Activated CD8-positive, alpha-beta memory T cell treated with anti-CD3 and anti-CD28 coated beads for 1 hour (primary cell): ENCODE measurements at regions not wholly inside any gene's neighbourhood (a gene's known extent, or its start where the extent isn't known, plus 50 kb on each side); places are given as distances from the start of the nearest gene placed in this dataset.

Experiments used
- DNase-seq, 2 donors: peaks; one replicate each; pipeline ENCODE4 v3.0.0-alpha.2; 2020; ENCODE audit warnings: low read depth in 1 of 2; ENCODE audit errors: extremely low read depth in 1 of 2

DNA sequence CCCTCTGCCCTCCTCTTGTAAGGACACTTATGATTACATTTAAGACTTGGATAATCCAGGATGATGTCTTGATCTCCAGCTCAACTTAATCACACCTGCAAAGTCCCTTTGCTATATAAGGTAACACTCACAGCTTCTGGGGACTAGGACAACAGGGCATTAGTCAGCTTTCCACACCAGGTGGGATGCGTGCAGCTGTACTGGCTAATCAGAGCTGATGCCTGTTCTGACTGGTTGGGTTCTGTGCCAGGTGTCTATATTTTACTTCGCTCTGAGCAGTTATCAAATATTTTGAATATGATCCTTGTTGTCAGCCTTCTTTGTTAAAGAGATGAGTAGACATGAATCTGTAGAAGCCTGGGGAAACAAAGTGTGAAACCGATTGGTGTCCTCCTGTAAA lies 115.5 kb upstream of the ATP8B1 start:
- DNase-seq: no peak

DNA sequence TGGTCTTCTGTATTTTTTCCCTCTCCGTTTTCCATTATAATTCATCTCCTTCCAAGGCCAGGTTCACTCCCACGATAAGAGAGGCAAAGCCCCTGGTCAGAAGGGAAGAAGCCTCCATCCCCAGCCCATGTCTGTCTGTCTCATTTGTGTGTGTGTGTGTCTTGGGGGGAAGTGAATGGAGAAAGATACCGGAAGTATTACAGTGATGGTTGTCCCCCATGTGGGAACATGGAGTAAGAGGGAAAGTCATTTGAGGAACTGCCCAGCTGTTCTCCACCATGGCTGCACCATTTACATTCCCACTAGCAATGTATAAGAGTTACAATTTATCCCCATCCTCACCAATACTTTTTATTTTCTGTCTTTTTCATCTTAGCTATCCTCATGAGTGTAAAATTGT lies 113.6 kb upstream of the ATP8B1 start:
- no peak for DNase-seq

DNA sequence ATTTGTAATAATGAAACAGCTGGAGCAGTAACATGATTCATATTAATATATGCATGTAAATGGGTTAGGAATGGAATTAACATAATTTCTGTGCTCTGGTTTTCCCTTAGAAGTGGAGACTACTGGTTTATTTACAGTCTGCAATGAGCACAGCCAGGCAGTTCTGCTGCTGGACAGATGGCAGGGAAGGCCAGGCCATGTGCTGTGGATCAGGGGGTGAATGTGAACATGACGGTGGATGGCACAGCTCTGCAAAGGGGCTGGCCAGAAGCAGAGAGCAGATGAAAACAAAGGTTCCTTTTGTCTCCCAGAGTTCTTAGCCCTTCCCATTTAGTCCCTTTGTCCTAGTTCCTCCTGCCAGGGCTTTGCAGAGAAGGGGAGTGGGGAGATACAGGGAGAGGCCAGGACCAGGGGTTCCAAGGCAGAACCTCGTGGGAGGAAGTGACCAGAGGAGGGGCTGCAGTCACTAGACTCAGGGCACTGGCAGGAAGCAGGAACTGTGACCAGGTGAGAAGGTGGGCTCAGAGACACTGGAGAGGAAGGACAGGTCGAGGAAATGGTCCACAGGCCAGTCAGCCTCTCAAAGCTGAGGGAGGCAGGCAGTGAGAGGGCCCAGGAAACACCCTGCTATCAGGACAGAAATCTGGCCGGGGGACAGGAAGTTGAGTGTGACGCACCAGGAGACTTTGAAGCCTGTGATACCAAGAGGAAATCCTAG lies 112.9 kb upstream of the ATP8B1 start:
- DNase-seq: no peak

DNA sequence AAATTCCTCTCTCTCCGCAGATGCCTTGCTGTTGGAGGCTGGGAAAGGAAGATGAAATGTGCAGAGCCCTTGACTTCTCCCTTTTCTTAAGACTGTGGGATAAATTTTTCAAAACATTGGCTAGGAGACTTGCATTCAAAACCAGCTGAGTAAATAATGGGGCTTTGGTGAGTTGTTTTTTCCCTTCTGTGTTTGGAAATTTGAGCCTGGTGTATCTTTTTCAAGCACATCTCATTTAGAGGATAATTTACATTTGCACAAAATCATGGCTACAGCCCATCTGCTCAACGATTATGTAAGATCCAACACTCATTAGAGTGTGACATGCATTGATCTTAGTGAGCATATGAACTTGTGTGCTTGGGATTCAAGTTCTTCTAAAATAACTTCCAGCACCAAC lies 112.1 kb upstream of the ATP8B1 start:
- DNase-seq: no peak

DNA sequence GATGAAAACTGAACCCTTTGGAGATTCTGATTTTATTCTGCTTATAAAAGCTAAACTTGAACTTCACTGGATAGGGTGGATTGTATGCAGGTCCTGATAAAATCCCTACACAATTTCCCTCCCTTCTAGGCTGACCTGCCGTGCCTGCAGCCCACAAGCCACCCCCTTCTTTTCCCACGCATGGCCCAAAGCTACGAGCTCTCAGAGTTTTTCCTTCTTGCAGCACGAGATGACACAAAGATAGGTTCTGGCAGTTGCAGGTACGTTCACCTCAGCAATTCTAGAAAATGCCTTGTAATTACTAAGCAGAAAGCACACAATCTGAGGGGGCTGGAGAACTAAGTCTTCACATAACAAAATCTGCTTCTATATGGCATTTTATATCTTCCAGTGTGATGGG lies 110.6 kb upstream of the ATP8B1 start:
- DNase-seq: no peak

DNA sequence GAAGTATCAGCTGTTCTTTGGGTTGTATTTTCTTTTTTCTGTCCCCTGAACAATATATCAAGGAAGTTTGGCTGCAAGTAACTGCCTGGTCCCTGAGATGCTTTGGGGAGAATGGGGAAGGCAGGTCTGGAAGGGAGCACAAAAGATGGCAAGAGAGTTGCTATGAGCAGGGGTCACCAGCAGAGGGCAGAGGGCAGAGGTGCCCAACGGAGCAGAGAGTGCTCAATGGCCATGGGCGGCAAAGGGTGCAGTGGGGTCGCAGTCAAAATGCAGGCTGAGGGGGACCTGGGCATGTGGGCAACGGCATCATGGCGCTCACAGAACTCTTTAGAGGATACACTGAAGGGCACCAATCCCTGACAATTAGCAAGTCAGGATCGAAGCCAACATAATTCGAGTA lies 107.7 kb upstream of the ATP8B1 start:
- no peak for DNase-seq

DNA sequence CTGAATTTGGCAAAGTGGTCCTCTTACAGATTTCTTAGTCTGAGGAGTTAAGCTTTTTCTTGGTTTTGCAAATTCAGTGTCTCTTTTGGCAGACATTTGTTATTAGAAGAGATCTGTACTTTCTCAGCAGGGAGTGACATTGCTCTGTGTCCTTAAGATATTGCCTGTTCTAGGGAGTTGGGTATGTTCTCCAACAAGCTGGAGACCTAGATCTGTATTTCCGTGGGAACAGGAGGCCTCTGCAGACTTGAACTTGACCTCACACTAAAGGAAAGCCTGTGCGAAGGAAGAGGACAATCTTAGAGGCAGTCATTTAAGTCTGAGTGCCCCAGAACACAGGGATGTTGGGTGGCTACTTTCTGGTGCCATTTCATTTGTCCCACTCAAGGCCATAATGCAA lies 107.0 kb upstream of the ATP8B1 start:
- no peak for DNase-seq

DNA sequence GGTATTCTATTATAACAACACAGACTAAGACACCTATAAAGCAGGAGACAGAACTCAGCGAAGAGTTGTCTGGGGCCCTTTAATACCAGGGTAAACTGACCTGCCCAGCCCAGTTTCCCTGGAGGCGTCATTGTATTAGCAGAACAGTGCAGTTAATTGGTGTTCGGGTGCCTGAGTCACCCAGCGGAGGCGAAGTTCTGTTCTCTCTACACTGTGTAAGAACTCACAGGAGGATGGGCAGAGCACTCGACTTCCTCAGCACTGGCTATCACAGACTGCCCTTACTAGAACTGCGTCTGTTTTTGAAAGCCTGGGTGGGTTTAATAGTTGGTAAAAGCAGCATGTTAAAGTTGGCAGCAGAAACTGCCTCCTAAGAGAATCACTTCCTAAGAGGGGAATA lies 106.5 kb upstream of the ATP8B1 start:
- DNase-seq: no peak

DNA sequence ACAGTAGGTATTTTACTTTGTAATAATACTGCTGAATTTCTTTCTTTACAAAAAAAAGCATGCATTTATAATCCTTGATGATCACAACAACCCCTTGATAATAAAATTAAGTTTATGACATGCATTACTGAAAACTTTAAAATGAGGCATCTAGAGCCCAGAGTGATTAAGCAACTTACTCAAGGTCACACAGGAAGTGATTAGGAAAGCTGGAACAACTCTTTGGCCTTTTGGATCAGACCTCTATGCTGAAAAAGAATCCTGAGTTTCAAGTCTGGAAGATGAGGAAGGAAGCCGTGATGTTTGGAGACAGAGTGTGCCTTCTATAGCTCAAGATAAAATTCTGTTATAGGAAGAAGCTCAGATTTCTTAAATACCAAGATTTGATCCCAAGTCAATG lies 105.0 kb upstream of the ATP8B1 start:
- no peak for DNase-seq

DNA sequence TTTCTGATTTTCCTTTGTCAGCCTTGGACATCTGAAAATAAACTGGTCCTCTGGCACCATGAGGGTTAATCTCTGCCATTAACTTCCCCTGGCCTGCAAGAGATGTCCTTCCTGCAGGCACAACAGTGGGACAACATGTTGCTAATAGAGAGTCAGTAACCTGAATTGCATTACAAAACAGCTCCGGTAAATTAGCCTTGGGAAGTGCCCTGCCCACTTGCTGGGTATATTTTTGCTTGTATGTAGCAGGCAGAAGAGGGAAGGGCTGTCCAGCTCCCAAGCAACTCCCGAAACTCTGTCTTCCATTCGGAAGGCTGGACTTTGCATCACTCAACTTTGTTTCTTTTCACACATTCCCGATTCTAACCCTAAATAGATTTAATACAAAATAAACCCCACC lies 104.4 kb upstream of the ATP8B1 start:
- no peak for DNase-seq

DNA sequence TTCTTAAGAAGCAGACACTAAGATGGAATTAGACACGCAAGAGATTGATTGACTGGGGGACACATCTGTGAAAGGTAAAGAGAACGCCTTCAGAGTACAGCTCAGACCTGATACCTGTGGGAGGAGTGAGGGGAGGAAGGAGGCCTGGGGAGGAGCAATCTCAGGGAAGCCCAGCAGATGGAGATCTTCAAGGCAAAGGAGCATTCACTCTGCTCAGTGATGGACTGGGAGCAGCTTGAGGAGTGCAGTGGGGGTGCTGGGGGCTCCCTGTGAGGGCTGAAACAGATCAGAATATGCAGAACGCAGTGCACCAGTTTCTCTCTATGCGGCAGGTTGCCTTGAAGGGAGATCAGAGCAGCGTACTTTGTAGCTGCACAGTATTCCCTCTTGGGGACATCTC lies 103.7 kb upstream of the ATP8B1 start:
- DNase-seq: no peak

DNA sequence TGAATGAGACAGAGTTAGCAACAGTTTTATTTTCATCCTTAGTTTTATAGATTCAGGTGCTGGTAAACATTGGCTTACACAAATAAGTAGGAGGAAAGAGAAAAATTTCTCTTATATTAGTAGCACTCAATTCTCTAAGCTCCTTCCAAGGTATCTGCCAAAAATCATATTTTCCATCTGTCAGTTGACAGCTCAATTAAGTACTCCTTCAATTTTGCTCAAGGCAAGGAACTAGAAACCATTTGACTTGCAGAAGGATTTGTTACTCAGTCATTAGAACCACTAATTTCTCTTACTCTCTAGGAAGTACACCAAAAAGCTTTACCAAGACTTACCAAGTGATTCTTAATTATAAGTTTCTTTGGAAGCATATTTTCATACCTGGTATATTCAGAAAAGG lies 101.4 kb upstream of the ATP8B1 start:
- DNase-seq: no peak

DNA sequence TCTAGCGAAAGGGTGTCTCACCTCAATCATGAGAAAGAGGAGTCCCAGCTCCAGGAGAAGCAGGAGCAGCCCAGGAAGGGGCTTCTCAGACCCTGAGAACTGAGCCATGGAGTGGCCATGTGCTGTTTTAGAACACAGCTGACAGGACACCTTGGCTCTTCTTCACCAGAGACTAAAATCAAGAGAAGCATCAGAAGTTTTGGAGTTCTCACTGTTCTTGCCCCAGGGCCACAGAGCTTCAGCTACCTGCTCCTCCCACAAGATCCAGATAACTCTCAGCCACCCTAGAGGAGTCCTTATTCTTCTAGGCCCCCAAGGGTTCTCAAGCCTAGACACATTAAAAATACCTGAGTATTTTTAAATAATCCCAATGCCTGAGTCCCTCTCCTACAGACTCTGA lies 99.6 kb upstream of the ATP8B1 start:
- no peak for DNase-seq

DNA sequence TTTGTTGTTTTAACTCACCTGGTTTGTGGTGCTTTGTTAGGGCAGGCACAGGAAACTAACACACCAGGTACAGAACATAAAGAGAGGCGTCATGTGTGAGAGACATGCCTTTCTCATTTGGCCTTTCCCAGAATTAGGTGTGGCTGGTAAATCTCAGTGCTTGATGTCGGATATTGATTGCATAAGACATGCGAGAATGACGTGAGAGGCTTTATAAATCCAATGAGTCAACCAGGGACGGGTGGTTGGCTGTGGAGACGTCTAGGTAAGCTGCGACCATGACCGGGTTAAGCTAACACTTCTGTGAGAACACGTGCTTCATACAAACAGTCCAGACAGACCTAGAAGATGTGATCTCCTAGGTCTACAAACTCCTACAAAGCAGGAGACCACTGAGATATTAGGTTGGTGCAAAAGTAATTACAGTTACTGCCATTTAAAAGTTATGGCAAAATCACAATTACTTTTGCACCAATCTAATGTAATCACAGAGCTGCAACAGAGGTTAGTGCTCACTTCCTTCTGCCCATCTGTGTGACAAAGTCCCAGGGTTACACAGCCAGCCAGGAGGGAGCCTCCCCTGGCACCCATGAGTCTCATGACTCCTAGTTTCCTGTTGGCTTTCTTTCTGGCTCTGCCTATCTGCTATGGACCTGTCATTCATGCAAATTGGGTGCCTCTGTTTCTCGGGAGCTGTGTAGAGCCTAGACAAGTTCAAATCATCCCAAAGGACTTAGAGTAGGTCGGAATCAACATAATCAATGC lies 98.9 kb upstream of the ATP8B1 start:
- DNase-seq: no peak

DNA sequence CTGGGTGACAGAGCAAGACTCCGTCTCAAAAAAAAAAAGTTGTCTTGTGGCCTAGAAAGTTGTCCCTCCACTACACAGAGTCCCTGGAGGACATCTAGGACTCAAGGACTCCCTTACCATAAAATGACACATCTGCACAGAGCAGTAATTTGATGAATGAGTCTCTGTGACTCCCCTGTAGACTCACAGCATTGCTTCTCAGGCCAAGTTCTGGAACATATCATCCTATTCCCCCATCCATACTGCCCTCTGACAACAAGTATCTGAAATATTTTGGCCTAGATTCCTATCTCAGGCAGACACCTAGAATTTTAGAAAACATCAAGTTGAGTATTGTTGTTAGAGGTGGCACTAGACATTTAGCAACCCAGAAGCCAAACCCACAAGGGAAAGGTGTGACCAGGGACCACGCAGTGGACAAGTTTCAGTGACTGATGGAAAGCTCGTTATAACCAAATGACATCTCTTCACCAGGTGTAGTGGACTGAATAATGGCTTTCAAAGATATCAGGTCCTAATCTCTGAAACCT lies 97.9 kb upstream of the ATP8B1 start:
- DNase-seq: no peak

DNA sequence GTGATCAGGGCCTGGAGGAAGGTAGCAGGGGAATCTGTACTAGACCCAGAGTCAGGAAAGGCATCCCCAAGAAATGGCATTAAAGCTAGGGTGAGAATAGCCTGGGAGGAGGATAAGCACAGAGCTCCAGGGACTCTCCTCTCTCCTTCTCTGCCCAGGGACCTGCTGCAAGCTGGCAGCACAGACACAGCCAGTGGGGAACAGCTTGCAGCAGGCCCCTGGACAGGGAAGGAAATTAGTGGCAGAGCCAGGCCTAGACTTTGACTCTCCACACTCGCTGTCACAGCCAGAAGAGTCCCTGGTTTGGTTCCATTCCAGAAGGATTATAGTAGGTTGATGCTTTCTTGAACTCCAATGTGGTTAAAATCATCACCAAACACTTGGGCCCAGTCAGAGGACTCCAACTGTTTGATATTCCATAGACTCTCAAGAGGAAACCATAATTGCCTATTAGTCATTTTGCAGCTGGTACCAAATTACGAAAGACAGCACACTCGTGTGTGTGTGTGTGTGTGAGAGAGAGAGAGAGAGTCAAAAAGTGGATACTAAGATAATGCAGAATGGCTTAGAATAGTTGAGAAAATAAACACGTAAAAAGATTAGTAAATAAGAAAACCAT lies 95.5 kb upstream of the ATP8B1 start:
- DNase-seq: no peak

DNA sequence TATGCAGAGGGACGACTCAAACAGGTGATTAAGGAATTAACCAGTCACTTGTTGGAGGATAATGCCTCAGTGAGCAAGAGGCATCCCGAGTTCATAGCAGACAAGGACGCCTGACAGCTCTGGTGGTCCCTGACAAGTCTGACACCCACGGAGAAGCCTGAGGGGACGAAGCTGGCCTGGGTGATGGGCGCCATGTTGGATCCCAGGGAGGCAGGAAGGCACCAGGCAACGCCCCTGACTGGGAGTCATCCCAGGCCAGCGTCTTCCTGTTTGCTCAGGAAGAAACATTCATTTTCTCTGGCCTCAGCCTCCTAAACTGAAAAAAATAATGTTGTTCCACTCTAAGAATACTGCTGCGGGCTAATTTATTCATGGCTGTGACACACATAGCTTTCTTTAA lies 92.1 kb upstream of the ATP8B1 start:
- DNase-seq: no peak

DNA sequence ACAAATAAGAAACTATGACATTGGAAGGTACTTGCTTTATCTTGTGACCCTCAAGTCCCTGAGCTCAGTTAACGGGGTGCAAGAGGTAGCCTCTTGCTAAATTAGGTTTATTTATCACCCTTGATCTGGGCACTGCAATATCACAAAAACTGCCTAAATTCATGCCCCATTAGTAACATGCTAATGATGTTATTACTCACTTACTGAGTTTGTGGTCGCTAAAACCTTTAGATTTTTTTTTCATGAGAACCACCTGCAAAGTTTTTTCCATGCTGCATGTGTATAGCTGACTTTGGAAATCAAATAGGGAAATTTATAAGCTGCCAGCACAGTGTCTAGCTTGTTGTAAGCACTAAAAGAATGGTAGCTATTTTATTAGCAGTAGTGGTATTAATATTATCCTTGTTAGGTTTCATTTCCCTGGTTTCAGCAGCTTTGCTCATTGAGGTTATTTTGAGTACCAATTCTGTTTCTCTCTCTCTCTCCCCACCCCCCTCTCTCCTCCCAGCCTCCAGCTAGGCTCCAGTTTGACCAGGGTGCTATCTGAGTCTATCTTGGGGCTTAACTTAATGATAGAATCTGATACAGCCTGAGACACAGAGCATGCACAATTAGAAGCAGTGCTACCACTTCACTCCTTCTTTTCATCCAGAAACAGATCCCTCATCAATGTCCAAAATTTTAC lies 88.7 kb upstream of the ATP8B1 start:
- DNase-seq: no peak

DNA sequence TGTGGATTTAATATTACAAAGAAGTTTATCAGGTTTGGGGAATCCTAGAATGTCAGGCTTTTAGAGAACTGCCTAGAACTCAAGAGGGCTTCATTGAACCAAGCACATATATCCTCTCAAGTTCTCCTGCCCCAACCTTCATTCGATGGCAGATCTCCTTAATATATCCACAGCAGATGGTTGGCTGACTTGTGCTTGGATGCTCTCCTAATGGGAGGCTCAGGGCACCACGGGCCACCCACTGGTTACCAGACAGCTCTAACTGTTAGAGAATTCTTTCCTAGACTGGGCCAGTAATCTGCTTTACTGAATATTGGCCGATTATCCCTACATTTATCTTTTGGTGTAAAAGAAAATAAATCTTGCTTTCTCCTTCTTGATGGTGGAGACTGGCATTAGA lies 87.2 kb upstream of the ATP8B1 start:
- no peak for DNase-seq

DNA sequence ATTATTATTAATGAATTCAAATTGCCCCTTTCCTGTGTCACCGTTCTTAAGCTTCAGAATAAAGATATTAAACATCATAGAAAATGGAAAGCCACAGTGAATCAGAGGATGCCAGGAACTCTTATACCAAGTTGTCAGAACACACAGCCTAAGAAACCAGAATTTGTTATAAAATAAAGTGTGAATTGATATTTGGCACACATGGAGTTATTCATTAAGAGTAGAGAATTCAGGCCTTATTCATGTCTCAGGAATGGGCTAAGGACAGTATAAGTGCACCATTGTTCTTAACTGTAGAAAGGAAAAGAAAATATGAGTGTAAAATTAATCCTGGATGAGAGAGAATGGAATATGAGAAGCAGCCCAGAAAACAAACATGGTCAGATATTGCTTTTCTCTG lies 86.7 kb upstream of the ATP8B1 start:
- DNase-seq: no peak

DNA sequence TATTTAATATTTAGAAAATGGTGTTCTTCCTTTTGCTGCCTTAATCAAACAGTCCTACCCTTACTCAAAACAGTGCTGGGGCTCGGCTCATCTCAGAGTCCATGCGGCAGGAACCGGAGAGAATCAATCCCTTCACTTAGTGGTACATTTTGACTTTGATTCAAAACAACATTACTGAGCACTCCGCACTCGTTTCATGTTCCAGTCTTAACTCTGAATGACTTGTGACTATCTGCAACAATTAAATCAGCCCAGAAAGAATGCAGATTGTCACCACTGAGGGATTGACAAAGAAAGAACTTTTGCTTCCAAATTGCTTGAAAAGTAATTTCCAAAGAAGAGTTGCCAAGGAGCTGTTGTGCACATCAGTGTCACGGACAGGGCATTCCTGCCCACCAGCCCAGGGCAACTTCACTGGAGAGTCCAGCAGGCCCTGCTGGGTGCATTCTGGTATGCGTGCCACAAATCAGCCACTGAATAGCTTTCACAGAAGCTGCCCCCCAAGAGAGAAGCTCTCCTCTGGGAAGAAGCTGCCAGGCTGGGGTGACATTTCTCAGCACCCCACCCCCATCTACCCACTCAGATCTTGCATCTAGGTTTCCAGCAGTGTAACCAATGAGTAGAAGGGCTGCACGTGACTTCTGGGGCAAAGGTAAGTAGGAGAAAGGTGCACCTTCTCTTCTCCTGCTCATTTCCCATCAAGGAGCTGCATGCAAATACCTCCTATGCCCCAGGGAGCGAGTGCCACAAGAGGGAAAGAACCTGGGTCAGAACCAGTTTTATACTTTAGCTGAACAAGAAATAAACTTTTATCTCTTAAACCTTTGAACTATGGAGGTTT lies 84.6 kb upstream of the ATP8B1 start:
- no peak for DNase-seq
